A673 (cell line): ENCODE measurements at regions not wholly inside any gene's neighbourhood (a gene's known extent, or its start where the extent isn't known, plus 50 kb on each side); places are given as distances from the start of the nearest gene placed in this dataset.

Experiments used
- BruUV-seq: library from RNA; stranded (reverse); fragments of 400-500 nt; replicated peaks from 2 replicates; lab custom pipeline; 2021; lab: Mats Ljungman, UMichigan
- CTCF ChIA-PET: fragments of 300-600 bp; sonication (Branson Sonifier 250); formaldehyde crosslinking; loops from one replicate; lab custom pipeline; 2022; ENCODE audit warnings: antibody characterized with exemption; lab: Charles Lee
- POLR2A ChIA-PET: fragments of 300-600 bp; sonication (Branson Sonifier 250); formaldehyde crosslinking; loops from one replicate; lab custom pipeline; 2022; ENCODE audit warnings: antibody characterized with exemption; ENCODE audit not compliant: low non-redundant PET; lab: Charles Lee
- DNase-seq: peaks from one replicate; pipeline ENCODE4 v3.0.0-alpha.2; 2015; ENCODE audit warnings: low spot score
- H3K27ac ChIP-seq: fragments of 200-600 bp; sonication (generic); 2 replicates; pipeline ENCODE4 v1.5.1; 2016; ENCODE audit warnings: mixed run types, low read depth, mild to moderate bottlenecking, mixed read lengths, antibody characterized with exemption, low read length; ENCODE audit not compliant: poor library complexity, severe bottlenecking
- H3K27me3 ChIP-seq: fragments of 200-600 bp; sonication (generic); replicated peaks from 2 replicates; pipeline ENCODE4 v1.6.1; 2017; ENCODE audit warnings: mixed run types, low read depth, mild to moderate bottlenecking, mixed read lengths, antibody characterized with exemption, low read length; ENCODE audit not compliant: insufficient read depth, poor library complexity
- H3K36me3 ChIP-seq: fragments of 200-600 bp; sonication (generic); 2 replicates; pipeline ENCODE4 v1.6.1; 2016; ENCODE audit warnings: mixed run types, mild to moderate bottlenecking, mixed read lengths, antibody characterized with exemption, low read length; ENCODE audit not compliant: insufficient read depth, poor library complexity, severe bottlenecking
- H3K4me1 ChIP-seq: fragments of 200-600 bp; sonication (generic); 2 replicates; pipeline ENCODE4 v1.6.1; 2017; ENCODE audit warnings: mixed run types, mild to moderate bottlenecking, mixed read lengths, antibody characterized with exemption, low read length; ENCODE audit not compliant: insufficient read depth, poor library complexity, severe bottlenecking
- H3K4me3 ChIP-seq: fragments of 200-600 bp; sonication (generic); 2 replicates; pipeline ENCODE4 v1.5.1; 2016; ENCODE audit warnings: low read depth, mixed run types, mild to moderate bottlenecking, mixed read lengths, low read length; ENCODE audit not compliant: poor library complexity, severe bottlenecking
- H3K9me3 ChIP-seq: fragments of 200-600 bp; sonication (generic); 2 replicates; pipeline ENCODE4 v1.6.1; 2016; ENCODE audit warnings: mixed run types, low read depth, mild to moderate bottlenecking, mixed read lengths, antibody characterized with exemption, low read length; ENCODE audit not compliant: poor library complexity, severe bottlenecking
- CTCF ChIP-seq: fragments of 300-800, 200-600 bp; sonication (generic); conservative IDR thresholded peaks from 2 replicates; pipeline ENCODE4 v1.5.1; 2017; ENCODE audit warnings: low read depth, mild to moderate bottlenecking, antibody characterized with exemption, low read length, moderate library complexity, mixed read lengths
- EZH2 ChIP-seq: fragments of 200-600 bp; sonication (generic); IDR thresholded peaks from 2 replicates; pipeline ENCODE4 v1.6.1; 2017; ENCODE audit warnings: borderline replicate concordance, low read depth, mild to moderate bottlenecking, mixed read lengths, antibody characterized with exemption, low read length; ENCODE audit not compliant: poor library complexity, severe bottlenecking
- intact Hi-C: fragments of 100-400 bp; cut with micrococcal nuclease; formaldehyde crosslinking; loops from one replicate; pipeline ENCODE4 v1.10.0; 2022; ENCODE audit not compliant: unreplicated experiment

DNA sequence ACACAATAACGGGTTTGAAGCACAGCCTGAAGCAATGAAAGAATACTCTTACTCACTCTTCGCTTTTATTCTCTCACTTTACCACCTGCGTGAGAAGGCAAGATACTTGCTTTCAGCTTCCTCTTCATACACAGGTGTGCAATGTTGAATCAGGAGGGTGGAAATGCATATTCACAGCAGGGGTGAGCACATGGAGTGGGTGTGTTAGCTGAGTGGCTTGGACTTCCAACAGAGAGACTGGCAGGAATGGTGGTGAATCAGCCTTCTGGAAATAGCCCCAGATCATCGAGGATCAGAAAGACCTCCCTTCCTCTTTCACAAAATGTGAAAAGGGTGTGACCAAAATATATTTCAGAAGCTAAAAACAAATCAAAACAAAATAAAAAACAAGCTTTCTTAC lies 521.2 kb downstream of the STIM2 start:
- BruUV-seq: no TSS peak
- ChIA-PET CTCF (no interaction called here), POLR2A (no interaction called here)
- H3K27me3 ChIP-seq: no peaks in the 10 kb centered on the region
- no peaks in the 10 kb centered on the region for H3K36me3 ChIP-seq
- no peaks in the 10 kb centered on the region for H3K9me3 ChIP-seq
- no peak for DNase-seq
- H3K27ac ChIP-seq: no peak overlapping the region
- TF ChIP-seq EZH2 (no peak), CTCF (no peak)
- intact Hi-C loops: no loop called here
- no peaks in the 10 kb centered on the region for H3K4me1 ChIP-seq
- H3K4me3 ChIP-seq: no peak overlapping the region

GRCh38 chr4:27387711-27388110 lies 527.1 kb downstream of the STIM2 start:
- Histone ChIP-seq H3K4me1 (no peaks in the 10 kb centered on the region), H3K9me3 (no peaks in the 10 kb centered on the region), H3K27me3 (no peaks in the 10 kb centered on the region), H3K36me3 (no peaks in the 10 kb centered on the region), H3K27ac (no peak overlapping the region), H3K4me3 (no peak overlapping the region)
- no peak for DNase-seq
- TF ChIP-seq CTCF (no peak), EZH2 (no peak)
- BruUV-seq: no TSS peak
- intact Hi-C loops: no loop called here
- CTCF ChIA-PET: no interaction called here
- POLR2A ChIA-PET: no interaction called here

DNA sequence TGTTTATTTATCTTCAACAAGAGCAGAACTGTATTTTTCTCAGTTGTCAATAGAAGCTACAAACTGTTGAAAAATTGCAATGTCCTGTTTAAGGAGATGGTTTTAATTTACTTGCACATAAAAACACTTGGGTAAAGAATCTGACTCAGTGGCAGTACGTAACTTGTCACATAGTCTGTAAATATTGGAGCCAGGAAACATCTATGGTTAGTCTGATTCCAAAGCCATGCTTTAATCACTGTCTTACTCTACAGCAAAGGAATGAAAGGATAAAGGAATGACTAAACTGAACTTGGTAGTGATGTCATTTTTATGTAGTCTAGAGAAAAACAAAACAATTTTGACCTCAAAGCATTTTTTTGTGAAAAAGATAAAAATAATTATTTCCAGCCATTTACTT lies 537.2 kb downstream of the STIM2 start:
- ChIA-PET CTCF (no interaction called here), POLR2A (no interaction called here)
- no peak overlapping the region for H3K4me3 ChIP-seq
- BruUV-seq: no TSS peak
- intact Hi-C loops: no loop called here
- H3K36me3 ChIP-seq: no peaks in the 10 kb centered on the region
- DNase-seq: no peak
- no peaks in the 10 kb centered on the region for H3K4me1 ChIP-seq
- TF ChIP-seq EZH2: no peak
- no peak for TF ChIP-seq CTCF
- no peak overlapping the region for H3K27ac ChIP-seq
- no peaks in the 10 kb centered on the region for H3K9me3 ChIP-seq
- no peaks in the 10 kb centered on the region for H3K27me3 ChIP-seq
